ENCODE measurements at regions not wholly inside any gene's neighbourhood (a gene's known extent, or its start where the extent isn't known, plus 50 kb on each side); places are given as distances from the start of the nearest gene placed in this dataset.

DNA sequence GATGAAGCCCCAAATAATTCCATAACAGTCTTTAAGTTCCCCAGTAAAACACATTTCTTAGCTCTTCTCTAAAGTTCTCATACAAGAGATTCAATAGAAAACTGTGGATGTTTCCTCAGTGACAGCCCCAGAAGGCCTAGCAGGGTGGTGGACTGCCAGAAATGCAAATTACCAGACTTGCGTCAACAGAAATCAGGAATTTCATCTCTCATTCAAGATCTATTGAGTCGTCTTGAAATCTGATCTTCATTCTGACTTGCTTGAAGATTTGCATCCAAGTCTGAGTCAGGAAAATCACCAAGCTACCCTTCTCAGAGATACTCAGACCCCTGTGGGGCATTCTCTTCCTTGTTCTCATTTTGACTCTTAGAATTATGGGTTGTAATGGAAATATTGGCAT, 68.9 kb upstream of the NDP start:
- TF ChIP-seq POLR2A (IDR thresholded peaks at IDR 0.05) (no peak), POLR2AphosphoS5 (IDR thresholded peaks at IDR 0.05) (no peak)
- TF ChIP-seq, protein P1, sequence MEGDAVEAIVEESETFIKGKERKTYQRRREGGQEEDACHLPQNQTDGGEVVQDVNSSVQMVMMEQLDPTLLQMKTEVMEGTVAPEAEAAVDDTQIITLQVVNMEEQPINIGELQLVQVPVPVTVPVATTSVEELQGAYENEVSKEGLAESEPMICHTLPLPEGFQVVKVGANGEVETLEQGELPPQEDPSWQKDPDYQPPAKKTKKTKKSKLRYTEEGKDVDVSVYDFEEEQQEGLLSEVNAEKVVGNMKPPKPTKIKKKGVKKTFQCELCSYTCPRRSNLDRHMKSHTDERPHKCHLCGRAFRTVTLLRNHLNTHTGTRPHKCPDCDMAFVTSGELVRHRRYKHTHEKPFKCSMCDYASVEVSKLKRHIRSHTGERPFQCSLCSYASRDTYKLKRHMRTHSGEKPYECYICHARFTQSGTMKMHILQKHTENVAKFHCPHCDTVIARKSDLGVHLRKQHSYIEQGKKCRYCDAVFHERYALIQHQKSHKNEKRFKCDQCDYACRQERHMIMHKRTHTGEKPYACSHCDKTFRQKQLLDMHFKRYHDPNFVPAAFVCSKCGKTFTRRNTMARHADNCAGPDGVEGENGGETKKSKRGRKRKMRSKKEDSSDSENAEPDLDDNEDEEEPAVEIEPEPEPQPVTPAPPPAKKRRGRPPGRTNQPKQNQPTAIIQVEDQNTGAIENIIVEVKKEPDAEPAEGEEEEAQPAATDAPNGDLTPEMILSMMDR (IDR thresholded peaks at IDR 0.05): no peak
